NCI-H1694 (cell line): ENCODE measurements at regions not wholly inside any gene's neighbourhood (a gene's known extent, or its start where the extent isn't known, plus 50 kb on each side); places are given as distances from the start of the nearest gene placed in this dataset.
A peak's percentile ranks its signal among the peaks of the same experiment; 100 is the strongest.
"Not testable (repeated sequence)": the region's sequence is repeated elsewhere in the genome, so short reads cannot be mapped to it uniquely, and the experiment has no call there.

Source experiments
- DNase-seq: peaks from one replicate; lab custom pipeline; 2025; lab: John Stamatoyannopoulos, UW

GRCh38 chr2:149703281-149703680, 115.7 kb upstream of the MMADHC start:
- no peak for DNase-seq

- DNase-seq, result no peak
Measured at GRCh38 chr2:149702571-149702970, 115.0 kb upstream of the MMADHC start.

GRCh38 chr2:149701241-149701640, 113.7 kb upstream of the MMADHC start:
- DNase-seq, result no peak

- no peak for DNase-seq
Measured at GRCh38 chr2:149692961-149693396, 105.4 kb upstream of the MMADHC start.

GRCh38 chr2:149690825-149691224, 103.2 kb upstream of the MMADHC start:
- DNase-seq, result no peak

- DNase-seq, result no peak
Measured at GRCh38 chr2:149687052-149687427, 99.5 kb upstream of the MMADHC start.

GRCh38 chr2:149686136-149687051, 98.8 kb upstream of the MMADHC start:
- peak; percentile 33 for DNase-seq

GRCh38 chr2:149685401-149685800, 97.8 kb upstream of the MMADHC start:
- DNase-seq, result not testable (repeated sequence)

GRCh38 chr2:149679286-149679685, 91.7 kb upstream of the MMADHC start:
- no peak for DNase-seq

GRCh38 chr2:149677416-149677815, 89.8 kb upstream of the MMADHC start:
- no peak for DNase-seq

GRCh38 chr2:149670086-149670485, 82.5 kb upstream of the MMADHC start:
- no peak for DNase-seq

- DNase-seq, result no peak
Measured at GRCh38 chr2:149666809-149667320, 79.3 kb upstream of the MMADHC start.

GRCh38 chr2:149664896-149665295, 77.3 kb upstream of the MMADHC start:
- no peak for DNase-seq

GRCh38 chr2:149662556-149662955, 75.0 kb upstream of the MMADHC start:
- DNase-seq, result no peak

- no peak for DNase-seq
Measured at GRCh38 chr2:149661844-149662243, 74.3 kb upstream of the MMADHC start.

- no peak for DNase-seq
Measured at GRCh38 chr2:149658553-149658952, 71.0 kb upstream of the MMADHC start.

GRCh38 chr2:149657401-149658040, 69.9 kb upstream of the MMADHC start:
- peak; percentile 12 for DNase-seq

- no peak for DNase-seq
Measured at GRCh38 chr2:149656996-149657395, 69.4 kb upstream of the MMADHC start.

GRCh38 chr2:149653831-149654445, 66.4 kb upstream of the MMADHC start:
- no peak for DNase-seq

- no peak for DNase-seq
Measured at GRCh38 chr2:149652926-149653325, 65.4 kb upstream of the MMADHC start.

- no peak for DNase-seq
Measured at GRCh38 chr2:149652526-149652925, 65.0 kb upstream of the MMADHC start.

GRCh38 chr2:149651229-149651628, 63.7 kb upstream of the MMADHC start:
- DNase-seq, result no peak

- DNase-seq, result no peak
Measured at GRCh38 chr2:149650006-149650405, 62.4 kb upstream of the MMADHC start.
